Erythroblast (primary cell): ENCODE measurements at regions not wholly inside any gene's neighbourhood (a gene's known extent, or its start where the extent isn't known, plus 50 kb on each side); places are given as distances from the start of the nearest gene placed in this dataset.

Experiments used
- GATA1 ChIP-seq: IDR thresholded peaks from 2 replicates; pipeline ENCODE4 v1.6.1; 2011; ENCODE audit warnings: low read depth, mild to moderate bottlenecking, control low read depth, low read length, moderate library complexity
- POLR2A ChIP-seq: IDR thresholded peaks from 2 replicates; pipeline ENCODE4 v1.6.1; 2011; ENCODE audit warnings: mild to moderate bottlenecking, low read length

DNA sequence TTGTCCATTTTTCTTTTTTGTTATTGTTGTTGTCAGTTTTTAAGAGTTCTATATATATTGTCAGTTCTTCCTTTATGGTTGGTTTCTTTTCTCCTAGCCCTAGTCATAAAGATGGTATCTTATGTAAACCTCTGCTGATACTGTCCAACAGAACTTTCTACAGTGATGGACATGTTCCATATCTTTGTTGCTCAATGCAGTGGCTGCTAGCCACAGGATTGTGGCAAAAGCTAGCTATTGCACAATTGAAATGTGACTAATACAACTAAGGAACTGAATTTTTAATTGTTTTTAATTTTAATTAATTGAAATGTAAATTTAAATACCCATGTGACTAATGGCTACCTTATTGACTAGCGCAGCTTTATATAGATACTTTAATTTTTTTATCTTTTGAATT is 411.8 kb upstream of the PTBP2 start:
- TF ChIP-seq POLR2A, result no peak
- no peak for TF ChIP-seq GATA1
